ENCODE measurements at regions not wholly inside any gene's neighbourhood (a gene's known extent, or its start where the extent isn't known, plus 50 kb on each side); places are given as distances from the start of the nearest gene placed in this dataset.

- intact Hi-C loops (cut with DNase I): no loop called here
- no peak for DNase-seq
- no peaks in the 10 kb centered on the region for H3K9me3 ChIP-seq
- H3K36me3 ChIP-seq: no peaks in the 10 kb centered on the region
- TF ChIP-seq EP300 (IDR thresholded peaks at IDR 0.05) (no peak), CTCF (IDR thresholded peaks at IDR 0.05) (no peak), POLR2A (IDR thresholded peaks at IDR 0.05) (no peak)
- no peaks in the 10 kb centered on the region for H3K27me3 ChIP-seq
- no peak overlapping the region for H3K4me3 ChIP-seq
- no peak overlapping the region for H3K27ac ChIP-seq
- no peaks in the 10 kb centered on the region for H3K4me1 ChIP-seq (ENCODE audit: insufficient read depth)
Measured at GRCh38 chr3:35954413-35954812, 315.1 kb downstream of the ARPP21 start.

- no peak overlapping the region for H3K4me3 ChIP-seq
- H3K27ac ChIP-seq: no peak overlapping the region
- WGBS, 3 donors: 4 to 7% (median 5%) methylated on average over 2 of the region's 2 CpGs
- TF ChIP-seq EP300 (IDR thresholded peaks at IDR 0.05) (no peak), CTCF (IDR thresholded peaks at IDR 0.05) (no peak), POLR2A (IDR thresholded peaks at IDR 0.05) (no peak)
- no peaks in the 10 kb centered on the region for H3K4me1 ChIP-seq (ENCODE audit: insufficient read depth)
- H3K27me3 ChIP-seq: peaks cover 3% of the 10 kb centered on the region
- no peak for DNase-seq
- intact Hi-C loops (cut with DNase I): loop anchor here (5.0 to 10.0 kb wide), 2 partner anchors 736 to 739 kb away; no protein-coding TSS in a partner anchor
- no peaks in the 10 kb centered on the region for H3K36me3 ChIP-seq
- H3K9me3 ChIP-seq: no peaks in the 10 kb centered on the region
Measured at GRCh38 chr3:35965908-35966307, 326.6 kb downstream of the ARPP21 start.

DNA sequence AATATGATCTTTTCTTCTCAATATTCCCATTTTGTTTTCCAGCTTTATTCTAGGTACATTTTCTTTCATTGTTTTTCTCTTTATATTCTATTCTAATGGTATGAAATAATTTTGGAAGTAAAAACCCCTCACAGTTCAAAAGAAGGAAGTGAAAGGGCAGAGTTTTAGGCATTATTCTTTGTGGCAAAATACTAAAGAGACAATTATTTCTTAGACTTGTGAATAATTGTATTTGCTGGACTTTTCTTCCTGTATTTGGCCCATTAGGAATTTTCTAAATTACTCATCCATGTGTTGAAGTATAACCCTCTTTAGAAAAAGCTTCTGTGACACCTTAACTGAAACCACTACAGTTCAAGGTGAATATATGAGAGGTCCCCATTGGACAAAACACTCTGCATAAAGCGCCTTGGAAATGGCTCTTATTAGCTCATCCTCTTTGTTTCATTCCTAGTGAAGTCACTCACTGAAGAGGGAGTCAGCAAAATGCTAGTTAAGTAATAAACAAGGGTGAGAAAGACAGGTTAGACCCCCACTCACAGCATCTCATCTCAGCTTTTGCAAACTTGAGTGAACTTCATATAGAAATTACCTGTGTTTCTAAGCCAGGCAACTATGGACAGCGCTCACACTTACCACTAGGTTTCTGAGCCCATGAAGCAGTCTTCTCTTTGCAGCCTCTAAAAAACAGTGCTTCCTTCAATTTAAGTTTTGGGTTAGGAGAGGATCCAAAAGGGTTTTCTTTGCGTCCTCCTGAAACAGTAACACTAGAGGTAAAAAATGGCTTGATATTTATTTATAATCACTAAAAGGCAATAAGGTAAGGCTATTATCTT is 327.5 kb downstream of the ARPP21 start:
- Histone ChIP-seq H3K4me1 (ENCODE audit: insufficient read depth) (no peaks in the 10 kb centered on the region), H3K36me3 (no peaks in the 10 kb centered on the region), H3K27ac (no peak overlapping the region), H3K27me3 (peaks cover 3% of the 10 kb centered on the region), H3K4me3 (no peak overlapping the region), H3K9me3 (no peaks in the 10 kb centered on the region)
- intact Hi-C loops (cut with DNase I): loop anchor here (5.0 to 10.0 kb wide), 2 partner anchors 735 to 738 kb away; no protein-coding TSS in a partner anchor
- WGBS, 3 donors: 88 to 94% (median 90%) methylated on average over 3 of the region's 3 CpGs
- TF ChIP-seq EP300 (IDR thresholded peaks at IDR 0.05): no peak
- no peak for TF ChIP-seq CTCF (IDR thresholded peaks at IDR 0.05)
- no peak for TF ChIP-seq POLR2A (IDR thresholded peaks at IDR 0.05)
- DNase-seq: no peak

GRCh38 chr3:35968043-35968622 is 328.8 kb downstream of the ARPP21 start:
- H3K4me3 ChIP-seq: no peak overlapping the region
- no peaks in the 10 kb centered on the region for H3K9me3 ChIP-seq
- H3K27ac ChIP-seq: no peak overlapping the region
- intact Hi-C loops (cut with DNase I): loop anchor here (5.0 to 10.0 kb wide), 2 partner anchors 734 to 737 kb away; no protein-coding TSS in a partner anchor
- WGBS, 3 donors: 11 to 23% (median 20%) methylated on average over 1 of the region's 1 CpG
- H3K4me1 ChIP-seq (ENCODE audit: insufficient read depth): no peaks in the 10 kb centered on the region
- TF ChIP-seq POLR2A (IDR thresholded peaks at IDR 0.05): no peak
- TF ChIP-seq CTCF (IDR thresholded peaks at IDR 0.05): no peak
- peaks cover 3% of the 10 kb centered on the region for H3K27me3 ChIP-seq
- H3K36me3 ChIP-seq: no peaks in the 10 kb centered on the region
- DNase-seq: no peak
